HCT116 (cell line): ENCODE measurements at regions not wholly inside any gene's neighbourhood (a gene's known extent, or its start where the extent isn't known, plus 50 kb on each side); places are given as distances from the start of the nearest gene placed in this dataset.

Source experiments
- ATAC-seq: fragments of 200-7000 bp; cut with Tn5 transposase; 2 replicates; pipeline ENCODE4 v1.9.1; 2020; ENCODE audit warnings: mild to moderate bottlenecking, moderate library complexity
- BruUV-seq: library from RNA; stranded (reverse); fragments of 400-500 nt; replicated peaks from 2 replicates; lab custom pipeline; 2021; lab: Mats Ljungman, UMichigan
- CTCF ChIA-PET: fragments of 300-600 bp; sonication (Branson Sonifier 250); formaldehyde crosslinking; loops from one replicate; lab custom pipeline; 2021; ENCODE audit warnings: antibody characterized with exemption; lab: Charles Lee
- POLR2A ChIA-PET: fragments of 300-600, 350-600 bp; sonication (Branson Sonifier 250); formaldehyde crosslinking; loops from one replicate; lab custom pipeline; 2021; ENCODE audit warnings: antibody characterized with exemption; lab: Charles Lee
- RAD21 ChIA-PET, 2 experiments: fragments of 300-600 bp; sonication (Branson Sonifier 250); formaldehyde crosslinking; loops; one replicate each; lab custom pipeline; 2023; ENCODE audit warnings: low total read pairs in 2 of 2; ENCODE audit not compliant: uncharacterized antibody in 2 of 2, unreplicated experiment in 2 of 2, low non-redundant PET in 1 of 2; lab: Charles Lee
- DNase-seq: peaks from one replicate; pipeline ENCODE4 v3.0.0-alpha.2; 2010; ENCODE audit warnings: low read depth, low spot score
- H2AFZ ChIP-seq: fragments of 200-600 bp; shearing (Covaris generic), sonication (generic); 2 replicates; pipeline ENCODE4 v1.6.1; 2017; ENCODE audit warnings: low read depth, mixed run types, mixed read lengths, antibody characterized with exemption, low read length; ENCODE audit not compliant: poor library complexity, severe bottlenecking
- H3K27ac ChIP-seq: 2 replicates; pipeline ENCODE4 v1.5.1; 2012; ENCODE audit warnings: low read depth, low read length
- H3K27me3 ChIP-seq: fragments of 200-600 bp; sonication (generic); 2 replicates; pipeline ENCODE4 v1.6.1; 2016; ENCODE audit warnings: mixed run types, low read length, mixed read lengths; ENCODE audit not compliant: insufficient read depth
- H3K36me3 ChIP-seq, 2 experiments: fragments of 200-500 bp in 1 of 2; fragments of 200-600 bp in 1 of 2; sonication (Bioruptor generic) in 1 of 2; sonication (generic) in 1 of 2; 2 replicates each; pipeline versions ENCODE4 v1.5.1 to v1.6.1; 2014 to 2016; ENCODE audit warnings: low read length in 2 of 2, inconsistent platforms in 1 of 2, mixed read lengths in 1 of 2, mixed run types in 1 of 2; ENCODE audit not compliant: insufficient read depth in 2 of 2, control insufficient read depth in 1 of 2
- H3K4me1 ChIP-seq, 2 experiments: fragments of 200-600 bp in 1 of 2; sonication (generic) in 1 of 2; 2 replicates each; pipeline versions ENCODE4 v1.5.1 to v1.6.1; 2012 to 2017; ENCODE audit warnings: low read length in 2 of 2, inconsistent platforms in 1 of 2, mild to moderate bottlenecking in 1 of 2, mixed read lengths in 1 of 2, mixed run types in 1 of 2, moderate library complexity in 1 of 2; ENCODE audit not compliant: insufficient read depth in 2 of 2, control insufficient read depth in 1 of 2
- H3K4me2 ChIP-seq: fragments of 200-600 bp; sonication (generic); 2 replicates; pipeline ENCODE4 v1.6.1; 2017; ENCODE audit warnings: mixed run types, low read length, mixed read lengths
- H3K4me3 ChIP-seq, 2 experiments: fragments of 200-600 bp in 1 of 2; sonication (generic) in 1 of 2; replicated peaks in 1 of 2; 2 replicates each; pipeline ENCODE4 v1.5.1; 2011 to 2016; ENCODE audit warnings: low read length in 2 of 2, control low read depth in 1 of 2, low read depth in 1 of 2, mild to moderate bottlenecking in 1 of 2, mixed read lengths in 1 of 2, mixed run types in 1 of 2
- H3K79me2 ChIP-seq: fragments of 200-600 bp; sonication (generic); 2 replicates; pipeline ENCODE4 v1.6.1; 2017; ENCODE audit warnings: mild to moderate bottlenecking, mixed run types, low read length, moderate library complexity, mixed read lengths; ENCODE audit not compliant: insufficient read depth
- H3K9ac ChIP-seq: fragments of 200-600 bp; sonication (generic); 2 replicates; pipeline ENCODE4 v1.6.1; 2016; ENCODE audit warnings: low read length, mixed read lengths
- H3K9me2 ChIP-seq: fragments of 200-600 bp; sonication (generic), shearing (Covaris generic); 2 replicates; pipeline ENCODE4 v1.6.1; 2017; ENCODE audit warnings: mixed run types, mild to moderate bottlenecking, moderate library complexity; ENCODE audit not compliant: insufficient read depth
- H3K9me3 ChIP-seq, 2 experiments: fragments of 200-500 bp in 1 of 2; fragments of 200-600 bp in 1 of 2; sonication (Bioruptor generic) in 1 of 2; sonication (generic) in 1 of 2; 2 replicates each; pipeline ENCODE4 v1.6.1; 2014 to 2017; ENCODE audit warnings: low read length in 2 of 2, mixed read lengths in 2 of 2, inconsistent platforms in 1 of 2, low read depth in 1 of 2, mild to moderate bottlenecking in 1 of 2, mixed run types in 1 of 2, moderate library complexity in 1 of 2; ENCODE audit not compliant: control insufficient read depth in 1 of 2, insufficient read depth in 1 of 2
- H4K20me1 ChIP-seq: fragments of 200-600 bp; sonication (generic), shearing (Covaris generic); 2 replicates; pipeline ENCODE4 v1.6.1; 2017; ENCODE audit warnings: mixed run types, mild to moderate bottlenecking, moderate library complexity; ENCODE audit not compliant: insufficient read depth
- ATF3 ChIP-seq: IDR thresholded peaks from 2 replicates; pipeline ENCODE4 v1.6.1; 2012
- CBX3 ChIP-seq: IDR thresholded peaks from 2 replicates; pipeline ENCODE4 v1.6.1; 2012; ENCODE audit warnings: low read depth
- CEBPB ChIP-seq: IDR thresholded peaks from 2 replicates; pipeline ENCODE4 v1.6.1; 2012; ENCODE audit warnings: low read depth
- ELF1 ChIP-seq: IDR thresholded peaks from 2 replicates; pipeline ENCODE4 v1.6.1; 2012; ENCODE audit warnings: low read depth, borderline replicate concordance
- EZH2 ChIP-seq: fragments of 200-600 bp; sonication (generic); IDR thresholded peaks from 2 replicates; pipeline ENCODE4 v1.6.1; 2017; ENCODE audit warnings: antibody characterized with exemption, mixed run types
- JUND ChIP-seq: IDR thresholded peaks from 2 replicates; pipeline ENCODE4 v1.6.1; 2012
- MAX ChIP-seq: IDR thresholded peaks from 2 replicates; pipeline ENCODE4 v1.6.1; 2012
- POLR2A ChIP-seq: IDR thresholded peaks from 2 replicates; pipeline ENCODE4 v1.7.0; 2011; ENCODE audit warnings: borderline replicate concordance; ENCODE audit not compliant: insufficient read depth, insufficient read length; ENCODE audit errors: extremely low read depth
- POLR2AphosphoS5 ChIP-seq: IDR thresholded peaks from 2 replicates; pipeline ENCODE4 v1.6.1; 2011; ENCODE audit warnings: mild to moderate bottlenecking, low read depth, low read length, moderate library complexity
- RAD21 ChIP-seq: IDR thresholded peaks from 2 replicates; pipeline ENCODE4 v1.6.1; 2012; ENCODE audit warnings: low read depth, mild to moderate bottlenecking
- REST ChIP-seq: IDR thresholded peaks from 2 replicates; pipeline ENCODE4 v1.6.1; 2012; ENCODE audit warnings: low read depth
- SIN3A ChIP-seq: IDR thresholded peaks from 2 replicates; pipeline ENCODE4 v1.6.1; 2012; ENCODE audit warnings: low read depth
- SP1 ChIP-seq: IDR thresholded peaks from 2 replicates; pipeline ENCODE4 v1.6.1; 2012; ENCODE audit warnings: low read depth
- SRF ChIP-seq: IDR thresholded peaks from 2 replicates; pipeline ENCODE4 v1.6.1; 2012; ENCODE audit warnings: low read depth
- YY1 ChIP-seq: IDR thresholded peaks from 2 replicates; pipeline ENCODE4 v1.6.1; 2011; ENCODE audit warnings: low read length, low read depth, moderate library complexity, mild to moderate bottlenecking; ENCODE audit not compliant: insufficient replicate concordance; ENCODE audit errors: extremely low read depth
- ZBTB33 ChIP-seq: IDR thresholded peaks from 2 replicates; pipeline ENCODE4 v1.6.1; 2011; ENCODE audit warnings: mild to moderate bottlenecking, low read length, moderate library complexity; ENCODE audit not compliant: insufficient replicate concordance; ENCODE audit errors: extremely low read depth
- ZFX ChIP-seq: fragments of 450-650 bp; IDR thresholded peaks from 2 replicates; pipeline ENCODE4 v1.6.1; 2017
- intact Hi-C: fragments of 100-400 bp; cut with micrococcal nuclease; formaldehyde crosslinking; loops from 2 replicates; pipeline ENCODE4 v1.10.0; 2022

- Histone ChIP-seq H3K27me3 (0 out of 2 replicates have a peak, but pooled peaks cover 10% of the 10 kb centered on the region), H3K4me2 (no peak overlapping the region), H3K27ac (no peak overlapping the region), H3K9ac (no peak overlapping the region), H3K4me1 (no peaks in the 10 kb centered on the region), H4K20me1 (no peaks in the 10 kb centered on the region), H3K79me2 (no peaks in the 10 kb centered on the region), H3K9me2 (no peaks in the 10 kb centered on the region), H3K36me3 (no peaks in the 10 kb centered on the region), H3K9me3 (no peaks in the 10 kb centered on the region), H2AFZ (no peak overlapping the region), H3K4me3 (no peak overlapping the region)
- ATAC-seq = no peak
- TF ChIP-seq EZH2 = no peak
- no peak for TF ChIP-seq MAX
- no peak for TF ChIP-seq POLR2AphosphoS5
- TF ChIP-seq ZFX = no peak
- no peak for TF ChIP-seq SIN3A
- TF ChIP-seq POLR2A = no peak
- intact Hi-C loops = no loop called here
- RAD21 ChIA-PET = no interaction called here
- POLR2A ChIA-PET = no interaction called here
- no peak for DNase-seq
- BruUV-seq = no TSS peak
- CTCF ChIA-PET = no interaction called here
Measured at GRCh38 chr2:16107246-16107645, 166.9 kb downstream of the MYCN start.

- BruUV-seq = no TSS peak
- Histone ChIP-seq H3K27me3 (0 out of 2 replicates have a peak, but pooled peaks cover 10% of the 10 kb centered on the region), H3K79me2 (no peaks in the 10 kb centered on the region), H2AFZ (no peak overlapping the region), H3K27ac (no peak overlapping the region), H3K4me3 (no peak overlapping the region), H3K9me2 (no peaks in the 10 kb centered on the region), H4K20me1 (no peaks in the 10 kb centered on the region), H3K4me1 (no peaks in the 10 kb centered on the region), H3K4me2 (no peak overlapping the region), H3K9me3 (no peaks in the 10 kb centered on the region), H3K36me3 (no peaks in the 10 kb centered on the region), H3K9ac (no peak overlapping the region)
- TF ChIP-seq SRF = no peak
- no peak for TF ChIP-seq JUND
- TF ChIP-seq ZBTB33 = no peak
- no peak for TF ChIP-seq CEBPB
- no peak for TF ChIP-seq ELF1
- no peak for TF ChIP-seq REST
- TF ChIP-seq ATF3 = no peak
- no peak for TF ChIP-seq EZH2
- no peak for TF ChIP-seq POLR2A
- TF ChIP-seq SP1 = no peak
- no peak for TF ChIP-seq RAD21
- no peak for TF ChIP-seq CBX3
- no peak for TF ChIP-seq YY1
- no peak for TF ChIP-seq POLR2AphosphoS5
- no peak for TF ChIP-seq ZFX
- ChIA-PET CTCF (no interaction called here), RAD21 (no interaction called here), POLR2A (no interaction called here)
- intact Hi-C loops = no loop called here
- ATAC-seq (no peak), DNase-seq (no peak)
Measured at GRCh38 chr2:16106619-16107018, 166.3 kb downstream of the MYCN start.
